Endothelial cell of umbilical vein (primary cell): ENCODE measurements at regions not wholly inside any gene's neighbourhood (a gene's known extent, or its start where the extent isn't known, plus 50 kb on each side); places are given as distances from the start of the nearest gene placed in this dataset.

Experiments
- BruUV-seq: library from RNA; stranded (reverse); fragments of 400-500 nt; replicated peaks from 2 replicates; lab custom pipeline; 2021; lab: Mats Ljungman, UMichigan
- CTCF ChIA-PET: fragments of 300-600, 350-600 bp; sonication (Branson Sonifier 250); formaldehyde crosslinking; loops from one replicate; lab custom pipeline; 2021; ENCODE audit warnings: antibody characterized with exemption, inconsistent platforms; lab: Charles Lee
- POLR2A ChIA-PET: fragments of 300-600, 350-600 bp; sonication (Branson Sonifier 250); formaldehyde crosslinking; loops from one replicate; lab custom pipeline; 2021; ENCODE audit warnings: antibody characterized with exemption, inconsistent platforms; lab: Charles Lee
- DNase-seq: peaks from one replicate; pipeline ENCODE4 v3.0.0-alpha.2; 2011; ENCODE audit warnings: low read depth, low spot score
- FAIRE-seq: peaks from 2 replicates; lab custom pipeline; 2011; peaks lifted over from hg19 to GRCh38; lab: Jason Lieb, UNC
- H2AFZ ChIP-seq: 2 replicates; pipeline ENCODE4 v1.6.0; 2012; ENCODE audit warnings: low read depth, low read length, control low read depth, inconsistent platforms
- H3K27ac ChIP-seq: 2 replicates; pipeline ENCODE4 v1.5.1; 2011; ENCODE audit warnings: low read depth, mild to moderate bottlenecking, control low read depth, low read length, moderate library complexity; ENCODE audit not compliant: insufficient read depth
- H3K27me3 ChIP-seq, 2 experiments: 2 replicates each; pipeline versions ENCODE4 v1.6.0 to v1.6.1; 2011; ENCODE audit warnings: low read length in 2 of 2, mixed read lengths in 1 of 2; ENCODE audit not compliant: control insufficient read depth in 2 of 2, insufficient read depth in 2 of 2
- H3K36me3 ChIP-seq, 2 experiments: 2 replicates in 1 of 2; 3 replicates in 1 of 2; pipeline ENCODE4 v1.5.1; 2011; ENCODE audit warnings: low read length in 2 of 2, mild to moderate bottlenecking in 1 of 2, moderate library complexity in 1 of 2; ENCODE audit not compliant: control insufficient read depth in 2 of 2, insufficient read depth in 2 of 2; ENCODE audit errors: extremely low read depth in 1 of 2
- H3K4me1 ChIP-seq: 3 replicates; pipeline ENCODE4 v1.5.1; 2011; ENCODE audit warnings: mild to moderate bottlenecking, low read length; ENCODE audit not compliant: control insufficient read depth, insufficient read depth; ENCODE audit errors: extremely low read depth
- H3K4me2 ChIP-seq: 2 replicates; pipeline ENCODE4 v1.6.1; 2011; ENCODE audit warnings: low read length, control low read depth, mixed read lengths; ENCODE audit not compliant: insufficient read depth
- H3K4me3 ChIP-seq, 3 experiments: fragments of 200-600 bp in 1 of 3; sonication (generic), shearing (Covaris generic) in 1 of 3; replicated peaks in 1 of 3; 2 replicates each; pipeline ENCODE4 v1.5.1; 2011 to 2016; ENCODE audit warnings: control low read depth in 3 of 3, low read length in 3 of 3, mild to moderate bottlenecking in 2 of 3, inconsistent platforms in 1 of 3, low read depth in 1 of 3, moderate library complexity in 1 of 3; ENCODE audit not compliant: insufficient read depth in 1 of 3
- H3K79me2 ChIP-seq: 2 replicates; pipeline ENCODE4 v1.6.0; 2012; ENCODE audit warnings: low read length, inconsistent platforms; ENCODE audit not compliant: control insufficient read depth, insufficient read depth
- H3K9ac ChIP-seq: replicated peaks from 2 replicates; pipeline ENCODE3; 2011; ENCODE audit warnings: low read length, control low read depth; ENCODE audit not compliant: insufficient read depth; ENCODE audit errors: extremely low read depth
- H3K9me1 ChIP-seq: replicated peaks from 3 replicates; pipeline ENCODE4 v1.6.0; 2011; ENCODE audit warnings: mild to moderate bottlenecking, low read length; ENCODE audit not compliant: control insufficient read depth, insufficient read depth; ENCODE audit errors: extremely low read depth
- H3K9me3 ChIP-seq: replicated peaks from 2 replicates; pipeline ENCODE4 v1.5.1; 2012; ENCODE audit warnings: low read length, inconsistent platforms; ENCODE audit not compliant: control insufficient read depth, insufficient read depth
- H4K20me1 ChIP-seq: replicated peaks from 2 replicates; pipeline ENCODE3; 2011; ENCODE audit warnings: mild to moderate bottlenecking, low read length; ENCODE audit not compliant: control insufficient read depth, insufficient read depth; ENCODE audit errors: extremely low read depth
- CTCF ChIP-seq, 2 donors: IDR thresholded peaks; 1 replicate in 1 of 2; 2 replicates in 1 of 2; pipeline ENCODE4 v1.5.1; 2011; ENCODE audit warnings: low read length in 2 of 2, mild to moderate bottlenecking in 2 of 2, moderate library complexity in 2 of 2, control low read depth in 1 of 2, inconsistent platforms in 1 of 2, low read depth in 1 of 2; ENCODE audit not compliant: insufficient read depth in 1 of 2; ENCODE audit errors: extremely low read depth in 1 of 2
- EZH2 ChIP-seq: IDR thresholded peaks from 2 replicates; pipeline ENCODE4 v1.6.1; 2012; ENCODE audit warnings: borderline replicate concordance, low read depth, mild to moderate bottlenecking, moderate library complexity, low read length, inconsistent platforms; ENCODE audit not compliant: severe bottlenecking
- FOS ChIP-seq: IDR thresholded peaks from 2 replicates; pipeline ENCODE4 v1.6.1; 2011; ENCODE audit warnings: mild to moderate bottlenecking, low read length, moderate library complexity, borderline replicate concordance; ENCODE audit not compliant: insufficient read depth
- GATA2 ChIP-seq: IDR thresholded peaks from 2 replicates; pipeline ENCODE4 v1.7.0; 2011; ENCODE audit warnings: low read depth, mild to moderate bottlenecking, moderate library complexity, mixed read lengths, low read length; ENCODE audit not compliant: insufficient read length, insufficient read depth
- JUN ChIP-seq: IDR thresholded peaks from 2 replicates; pipeline ENCODE4 v1.6.1; 2011; ENCODE audit warnings: borderline replicate concordance, low read depth; ENCODE audit not compliant: insufficient read length, insufficient read depth
- MAX ChIP-seq: IDR thresholded peaks from 2 replicates; pipeline ENCODE4 v1.6.1; 2011; ENCODE audit not compliant: insufficient read depth, insufficient read length
- MYC ChIP-seq: IDR thresholded peaks from one replicate; pipeline ENCODE4 v1.6.1; 2011; ENCODE audit warnings: mild to moderate bottlenecking, low read depth, low read length
- POLR2A ChIP-seq: IDR thresholded peaks from 2 replicates; pipeline ENCODE4 v1.6.1; 2012; ENCODE audit warnings: low read depth, mild to moderate bottlenecking, control low read depth, low read length
- POLR2AphosphoS5 ChIP-seq: IDR thresholded peaks from 2 replicates; pipeline ENCODE4 v1.6.1; 2012; ENCODE audit warnings: low read depth, mild to moderate bottlenecking, control low read depth, low read length, moderate library complexity; ENCODE audit not compliant: insufficient read depth
- dilution Hi-C: fragments of 300-500 bp; cut with MboI; formaldehyde crosslinking; loops from one replicate; pipeline ENCODE4 v1.15.0; 2019; ENCODE audit warnings: low sequenced_read_pairs; ENCODE audit not compliant: extremely low pct_ligation_motif_present
- intact Hi-C: fragments of 100-400 bp; cut with micrococcal nuclease; formaldehyde crosslinking; loops from one replicate; pipeline ENCODE4 v1.10.0; 2022

- Histone ChIP-seq H3K4me1 (no peaks in the 10 kb centered on the region), H4K20me1 (no peaks in the 10 kb centered on the region), H3K9me1 (no peaks in the 10 kb centered on the region), H3K9ac (no peak overlapping the region), H3K36me3 (no peaks in the 10 kb centered on the region), H2AFZ (no peak overlapping the region), H3K27ac (no peak overlapping the region), H3K4me3 (no peak overlapping the region), H3K9me3 (no peaks in the 10 kb centered on the region), H3K4me2 (no peak overlapping the region), H3K79me2 (no peaks in the 10 kb centered on the region), H3K27me3 (peaks cover 4 to 10% of the 10 kb centered on the region in 2 experiments)
- POLR2A ChIA-PET: no interaction called here
- intact Hi-C loops: no loop called here
- FAIRE-seq (no peak), DNase-seq (no peak)
- CTCF ChIA-PET: interaction anchor here (0.5 to 1.2 kb wide), 3 partner anchors 9 to 178 kb away, joined by 3 read pairs; no protein-coding TSS in a partner anchor
- TF ChIP-seq POLR2A (no peak), GATA2 (no peak), CTCF (IDR thresholded peaks at IDR 0.05; ENCODE audit: extremely low read depth in 1 of 2, insufficient read depth in 1 of 2, low read depth in 1 of 2, low read length in 2 of 2) (no peak), EZH2 (no peak), POLR2AphosphoS5 (no peak), FOS (no peak), JUN (no peak), MAX (no peak), MYC (no peak)
- no TSS peak for BruUV-seq
- dilution Hi-C loops: no loop called here
Measured at GRCh38 chr3:150149651-150150051, 179.0 kb upstream of the PFN2 start.
